ENCODE measurements at regions not wholly inside any gene's neighbourhood (a gene's known extent, or its start where the extent isn't known, plus 50 kb on each side); places are given as distances from the start of the nearest gene placed in this dataset.
A peak's percentile ranks its signal among the peaks of the same experiment; 100 is the strongest.

GRCh38 chr5:74310997-74311930, 329.3 kb downstream of the ENC1 start:
- no peak for DNase-seq

- DNase-seq: no peak
Measured at GRCh38 chr5:74310386-74310785, 330.1 kb downstream of the ENC1 start.

- DNase-seq: no peak
Measured at GRCh38 chr5:74309050-74309449, 331.5 kb downstream of the ENC1 start.

- DNase-seq: no peak
Measured at GRCh38 chr5:74306845-74307244, 333.7 kb downstream of the ENC1 start.

- DNase-seq: no peak
Measured at GRCh38 chr5:74304536-74304935, 336.0 kb downstream of the ENC1 start.

- no peak for DNase-seq
Measured at GRCh38 chr5:74303578-74303977, 336.9 kb downstream of the ENC1 start.

- no peak for DNase-seq
Measured at GRCh38 chr5:74301576-74301975, 339.0 kb downstream of the ENC1 start.

GRCh38 chr5:74300808-74301389, 339.6 kb downstream of the ENC1 start:
- DNase-seq: no peak

- no peak for DNase-seq
Measured at GRCh38 chr5:74299833-74300232, 340.7 kb downstream of the ENC1 start.

- DNase-seq: no peak
Measured at GRCh38 chr5:74296685-74297408, 343.7 kb downstream of the ENC1 start.

- DNase-seq: no peak
Measured at GRCh38 chr5:74295676-74296075, 344.9 kb downstream of the ENC1 start.

- no peak for DNase-seq
Measured at GRCh38 chr5:74295141-74295540, 345.4 kb downstream of the ENC1 start.

- peak; percentile 15 for DNase-seq
Measured at GRCh38 chr5:74294231-74294705, 346.3 kb downstream of the ENC1 start.

GRCh38 chr5:74293182-74293581, 347.3 kb downstream of the ENC1 start:
- no peak for DNase-seq

GRCh38 chr5:74290634-74291241, 349.8 kb downstream of the ENC1 start:
- DNase-seq: no peak

- no peak for DNase-seq
Measured at GRCh38 chr5:74289691-74290090, 350.8 kb downstream of the ENC1 start.

GRCh38 chr5:74289238-74289637, 351.3 kb downstream of the ENC1 start:
- DNase-seq: no peak

- no peak for DNase-seq
Measured at GRCh38 chr5:74288448-74289108, 351.9 kb downstream of the ENC1 start.

GRCh38 chr5:74288038-74288437, 352.5 kb downstream of the ENC1 start:
- no peak for DNase-seq

- DNase-seq: no peak
Measured at GRCh38 chr5:74286734-74287695, 353.5 kb downstream of the ENC1 start.

GRCh38 chr5:74285675-74286280, 354.8 kb downstream of the ENC1 start:
- DNase-seq: no peak
